Ecto neural progenitor cell (in vitro differentiated cells): ENCODE measurements at regions not wholly inside any gene's neighbourhood (a gene's known extent, or its start where the extent isn't known, plus 50 kb on each side); places are given as distances from the start of the nearest gene placed in this dataset.

ENCODE experiments used
- DNase-seq: peaks from one replicate; pipeline ENCODE4 v3.0.0-alpha.2; 2018; ENCODE audit warnings: low spot score

GRCh38 chr2:204325468-204325867 lies 219.8 kb upstream of the PARD3B start:
- DNase-seq: peak; percentile 79

GRCh38 chr2:204328373-204328772 lies 216.9 kb upstream of the PARD3B start:
- DNase-seq: no peak

GRCh38 chr2:204329016-204329415 lies 216.3 kb upstream of the PARD3B start:
- no peak for DNase-seq

- DNase-seq: no peak
Measured at GRCh38 chr2:204329532-204329931, 215.7 kb upstream of the PARD3B start.

GRCh38 chr2:204331180-204331579 lies 214.1 kb upstream of the PARD3B start:
- no peak for DNase-seq

- no peak for DNase-seq
Measured at GRCh38 chr2:204331988-204332387, 213.3 kb upstream of the PARD3B start.

GRCh38 chr2:204332706-204333105 lies 212.6 kb upstream of the PARD3B start:
- DNase-seq: no peak

GRCh38 chr2:204333861-204334260 lies 211.4 kb upstream of the PARD3B start:
- no peak for DNase-seq

- DNase-seq: no peak
Measured at GRCh38 chr2:204335451-204336058, 209.7 kb upstream of the PARD3B start.

- no peak for DNase-seq
Measured at GRCh38 chr2:204336153-204336744, 209.0 kb upstream of the PARD3B start.

GRCh38 chr2:204337638-204338037 lies 207.6 kb upstream of the PARD3B start:
- DNase-seq: no peak

- DNase-seq: no peak
Measured at GRCh38 chr2:204339212-204339715, 206.0 kb upstream of the PARD3B start.

GRCh38 chr2:204340511-204340910 lies 204.8 kb upstream of the PARD3B start:
- DNase-seq: no peak

- DNase-seq: no peak
Measured at GRCh38 chr2:204341887-204342276, 203.4 kb upstream of the PARD3B start.

- DNase-seq: no peak
Measured at GRCh38 chr2:204343685-204344084, 201.6 kb upstream of the PARD3B start.

- DNase-seq: no peak
Measured at GRCh38 chr2:204344119-204344518, 201.2 kb upstream of the PARD3B start.

GRCh38 chr2:204346906-204347305 lies 198.4 kb upstream of the PARD3B start:
- DNase-seq: no peak

- no peak for DNase-seq
Measured at GRCh38 chr2:204353823-204354222, 191.5 kb upstream of the PARD3B start.

GRCh38 chr2:204354442-204354856 lies 190.8 kb upstream of the PARD3B start:
- DNase-seq: no peak

GRCh38 chr2:204355688-204356087 lies 189.6 kb upstream of the PARD3B start:
- DNase-seq: no peak

- DNase-seq: no peak
Measured at GRCh38 chr2:204356151-204356641, 189.1 kb upstream of the PARD3B start.

- DNase-seq: no peak
Measured at GRCh38 chr2:204357286-204357685, 188.0 kb upstream of the PARD3B start.

- DNase-seq: no peak
Measured at GRCh38 chr2:204359076-204359475, 186.2 kb upstream of the PARD3B start.
